HG03571 (cell line): ENCODE measurements at regions not wholly inside any gene's neighbourhood (a gene's known extent, or its start where the extent isn't known, plus 50 kb on each side); places are given as distances from the start of the nearest gene placed in this dataset.
"Not testable (repeated sequence)": the region's sequence is repeated elsewhere in the genome, so short reads cannot be mapped to it uniquely, and the experiment has no call there.

Experiments used
- ATAC-seq: cut with Tn5 transposase; IDR thresholded peaks from one replicate; pipeline ENCODE4 v1.9.1; 2021; ENCODE audit not compliant: unreplicated experiment

DNA sequence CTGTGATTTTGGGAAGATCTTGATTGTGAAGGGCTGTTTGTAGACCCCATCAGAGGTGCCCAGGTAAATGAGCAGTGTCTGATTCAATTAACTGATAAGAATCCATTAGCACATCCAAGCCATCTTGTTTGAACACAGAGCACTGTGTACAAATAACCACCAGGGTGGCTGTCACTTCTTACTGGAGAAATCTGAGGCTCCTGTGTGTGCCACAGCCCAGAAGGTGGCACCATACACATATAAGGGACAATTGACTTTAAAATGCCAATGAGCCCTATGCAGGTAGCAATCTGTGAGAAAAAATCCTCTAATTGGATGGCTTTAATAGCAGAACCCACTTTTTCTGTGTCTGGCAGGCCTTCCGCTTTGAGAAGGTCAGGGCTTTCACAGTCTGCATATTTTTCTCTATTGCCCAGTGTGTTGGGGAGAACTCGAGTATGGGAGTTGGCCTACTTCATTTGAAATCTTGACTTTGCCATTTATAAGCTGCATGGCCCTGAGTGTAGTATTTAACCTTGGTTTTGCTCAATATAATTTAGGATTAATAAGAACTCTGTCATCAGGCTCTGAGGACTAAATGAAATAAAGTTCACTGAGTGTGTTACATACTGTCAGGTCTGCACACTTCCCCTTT lies 517.4 kb downstream of the CCSER2 start:
- no peak for ATAC-seq

DNA sequence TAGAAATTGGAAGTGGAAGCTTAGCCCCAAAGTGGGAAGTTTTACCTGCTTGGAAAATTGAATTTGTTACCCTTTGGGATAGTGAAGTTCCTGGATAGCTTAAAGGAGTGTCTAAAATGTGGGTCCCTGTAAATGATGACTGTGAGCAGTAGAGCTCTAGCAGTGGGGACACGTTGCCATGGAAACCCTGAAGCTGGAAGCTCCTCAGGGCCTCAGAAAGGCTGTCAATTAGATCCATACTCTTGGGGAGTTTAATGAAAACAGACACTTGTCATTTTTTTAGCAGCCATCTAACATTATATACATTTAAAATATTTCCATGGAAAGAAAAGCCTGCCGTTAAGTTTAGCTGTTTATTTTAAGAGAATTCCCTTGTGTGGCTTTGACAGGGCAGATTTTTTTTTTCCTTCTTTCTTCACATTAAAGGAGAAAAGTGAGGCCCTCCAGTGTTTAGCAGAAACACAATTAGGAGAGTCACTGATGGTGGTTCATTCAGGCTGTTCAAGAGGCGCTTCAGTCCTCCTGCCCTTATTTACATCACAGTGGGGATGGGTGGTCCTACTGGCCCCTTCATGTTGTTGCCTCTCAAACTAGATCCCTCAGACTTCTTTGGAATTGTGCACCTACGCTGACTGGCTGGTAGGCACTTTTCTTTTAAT lies 518.4 kb downstream of the CCSER2 start:
- ATAC-seq, result no peak

DNA sequence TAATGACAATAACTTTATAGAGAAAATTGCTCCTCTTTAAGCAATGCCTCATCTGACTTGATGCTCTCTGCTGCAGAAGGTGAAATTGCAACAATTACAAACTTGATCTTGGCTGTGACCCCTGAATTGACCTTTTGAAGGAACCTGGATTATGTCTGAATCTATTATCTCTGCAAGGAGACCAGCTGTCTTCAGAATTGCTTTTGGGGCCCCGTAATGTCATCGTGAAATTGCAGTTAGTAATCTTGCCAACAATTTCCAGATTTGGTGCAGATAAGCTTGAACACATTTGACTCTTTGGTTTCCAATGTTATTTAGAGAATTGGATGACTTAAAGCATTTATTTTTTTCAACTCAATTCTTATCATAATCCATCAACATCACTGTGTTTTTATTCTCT lies 520.6 kb downstream of the CCSER2 start:
- ATAC-seq, result no peak

DNA sequence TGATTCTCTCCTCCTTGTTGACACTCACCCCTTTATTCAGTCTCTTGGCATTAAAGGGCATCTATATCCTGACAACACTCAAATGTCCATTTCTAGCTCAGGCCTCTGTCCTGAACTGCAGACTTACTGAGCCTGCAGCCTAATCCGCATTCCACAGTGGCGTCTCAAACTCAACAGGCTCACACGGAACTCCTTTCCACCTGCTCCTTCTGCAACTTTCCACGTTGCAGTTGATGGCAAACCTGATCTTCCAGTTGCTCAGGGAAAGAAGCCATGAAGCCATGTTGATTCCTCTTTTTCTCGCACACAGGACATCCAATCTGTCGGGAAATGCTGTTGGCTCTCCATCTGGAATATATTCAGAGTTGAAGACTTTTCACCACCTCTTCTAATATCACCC lies 522.4 kb downstream of the CCSER2 start:
- ATAC-seq, result no peak

DNA sequence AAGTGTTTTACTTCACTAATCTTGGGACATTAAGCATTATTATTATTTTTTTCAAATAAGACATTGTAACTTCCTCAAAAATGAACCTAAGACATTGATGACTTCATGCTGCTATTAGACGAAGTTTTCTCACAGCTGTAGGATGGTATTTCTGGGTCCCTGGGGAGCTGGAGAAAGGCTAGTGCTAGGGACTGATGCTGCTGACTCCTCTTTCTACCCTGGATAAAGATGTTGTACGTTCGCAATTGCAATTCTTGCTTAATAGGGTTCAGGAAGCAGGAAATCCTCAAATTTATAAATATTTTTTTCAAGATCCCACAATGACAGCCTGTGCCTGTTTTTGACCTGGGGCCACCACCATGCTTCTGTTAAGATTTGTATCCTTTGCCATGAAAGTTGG lies 526.0 kb downstream of the CCSER2 start:
- ATAC-seq, result no peak

DNA sequence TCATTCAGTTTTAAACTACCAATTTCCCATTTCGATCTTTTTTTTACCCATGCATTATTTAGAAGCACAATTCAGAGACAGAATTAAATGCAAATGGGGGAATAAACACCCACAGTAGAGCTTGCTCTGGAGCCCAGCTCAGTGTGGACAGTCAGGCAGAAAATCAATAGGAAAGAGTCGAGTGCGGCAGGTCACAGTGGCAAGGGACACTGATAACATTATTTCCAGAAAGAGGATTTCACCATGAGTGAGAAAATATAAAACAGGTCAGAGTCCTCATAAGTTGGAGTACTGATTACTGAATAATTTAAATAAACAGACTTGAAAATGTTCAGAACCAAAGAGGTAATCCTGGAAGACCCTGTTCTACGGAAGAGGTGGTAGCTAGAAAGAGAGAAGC lies 532.5 kb downstream of the CCSER2 start:
- no peak for ATAC-seq

DNA sequence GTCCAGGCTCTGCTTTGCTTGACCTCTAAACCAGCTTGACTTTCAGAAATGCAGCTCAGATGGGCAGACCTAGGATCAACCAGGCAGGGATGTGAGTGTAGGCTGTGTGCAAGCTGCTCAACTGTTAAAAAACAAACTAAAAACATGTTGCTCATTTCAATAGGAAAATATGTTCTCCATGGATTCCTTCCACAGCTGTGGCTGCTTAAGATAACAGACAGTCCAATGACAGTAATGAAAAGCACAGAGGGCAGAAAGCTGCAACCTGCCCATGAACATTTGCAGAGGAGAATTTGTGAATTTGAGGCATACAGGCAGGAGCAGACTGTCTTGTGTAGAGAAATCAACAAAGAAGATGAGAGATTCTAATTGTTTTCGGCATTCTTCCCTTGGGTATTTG lies 534.2 kb downstream of the CCSER2 start:
- ATAC-seq, result no peak

DNA sequence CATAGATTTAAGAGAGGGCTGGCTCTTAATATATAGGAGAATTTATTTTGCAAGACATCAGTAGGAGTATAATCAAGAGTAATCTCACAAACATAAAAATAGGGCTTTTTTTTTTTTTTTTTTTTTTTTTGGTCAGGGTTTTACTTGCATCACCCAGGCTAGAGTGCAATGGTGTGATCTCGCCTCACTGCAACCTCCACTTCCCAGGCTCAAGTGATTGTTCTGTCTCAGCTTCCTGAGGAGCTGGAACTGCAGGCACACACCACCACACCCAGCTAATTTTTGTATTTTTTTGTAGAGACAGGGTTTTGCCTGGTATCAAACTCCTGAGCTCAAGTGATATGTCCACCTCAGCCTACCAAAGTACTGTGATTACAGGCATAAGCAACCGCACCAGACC lies 535.3 kb downstream of the CCSER2 start:
- no peak for ATAC-seq

DNA sequence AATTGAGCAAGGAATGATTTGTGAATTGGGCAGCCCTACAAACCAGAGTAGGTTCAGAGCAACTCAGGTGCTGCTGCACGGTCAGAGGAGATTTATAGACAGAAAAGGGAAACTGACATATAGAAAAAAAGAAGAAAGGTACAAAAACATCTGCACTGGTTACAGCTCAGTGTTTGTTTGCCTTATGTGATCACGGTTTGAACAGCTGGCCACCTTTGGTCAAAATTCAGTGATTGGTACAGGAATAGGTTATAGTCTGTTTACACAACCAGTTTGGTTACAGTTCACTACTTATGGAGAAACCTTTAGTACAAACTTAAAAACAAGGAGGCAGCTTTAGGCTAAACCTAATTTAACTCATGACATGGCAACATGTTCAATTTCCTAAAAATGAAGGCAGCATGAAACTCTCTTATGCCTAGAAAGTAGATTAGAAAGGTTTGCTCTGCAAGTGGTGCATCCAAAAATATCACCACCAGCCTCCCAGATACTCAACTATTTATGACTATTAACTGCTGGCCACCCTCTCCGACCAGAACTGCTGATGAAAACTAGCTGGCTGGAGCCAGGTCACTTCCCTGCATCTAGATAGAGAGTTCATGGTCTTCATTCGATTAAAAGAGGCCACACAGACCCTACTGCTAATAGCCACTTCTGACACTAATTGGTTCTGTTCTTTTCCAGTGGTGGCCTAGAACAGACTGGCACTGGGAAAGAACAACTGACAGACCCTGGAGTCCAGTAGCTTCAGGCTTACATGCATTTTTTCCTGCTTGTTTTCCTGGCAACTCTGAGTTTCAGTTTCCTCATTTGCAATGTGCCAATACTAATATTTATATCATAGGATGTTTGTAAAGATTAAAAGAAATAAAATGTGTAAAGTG lies 548.0 kb downstream of the CCSER2 start:
- no peak for ATAC-seq

DNA sequence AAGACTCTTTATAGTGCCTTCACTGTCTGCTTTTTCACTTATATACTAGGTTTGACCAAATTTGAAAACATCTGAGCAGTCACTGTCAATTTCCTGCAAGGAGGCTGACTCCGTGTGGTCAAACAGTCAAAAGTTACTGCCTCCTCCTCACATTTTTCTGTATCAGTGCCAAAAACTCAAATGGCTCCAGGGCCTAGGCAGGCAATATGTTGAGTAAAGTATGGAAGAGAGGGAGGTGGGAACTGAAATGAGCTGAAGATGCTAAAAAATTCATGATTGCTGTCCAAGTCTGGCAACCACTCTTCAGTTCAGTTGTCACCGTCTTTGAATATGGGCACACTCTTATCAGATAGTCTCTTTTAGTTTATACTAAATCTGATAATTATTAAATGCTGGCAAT lies 551.6 kb downstream of the CCSER2 start:
- no peak for ATAC-seq

DNA sequence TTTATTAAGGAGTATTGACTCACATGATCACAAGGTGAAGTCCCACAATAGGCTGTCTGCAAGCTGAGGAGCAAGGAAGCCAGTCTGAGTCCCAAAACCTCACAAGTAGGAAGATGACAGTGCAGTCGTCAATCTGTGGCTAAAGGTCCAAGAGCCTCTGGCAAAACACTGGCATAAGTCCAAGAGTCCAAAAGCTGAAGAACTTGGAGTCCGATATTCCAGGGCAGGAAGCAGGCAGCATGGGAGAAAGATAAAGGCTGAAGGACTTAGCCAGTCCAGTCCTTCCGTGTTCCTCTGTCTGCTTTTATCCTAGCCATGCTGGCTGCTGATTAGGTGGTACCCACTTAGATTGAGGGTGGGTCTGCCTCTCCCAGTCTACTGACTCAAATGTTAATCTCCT lies 553.3 kb downstream of the CCSER2 start:
- not testable (repeated sequence) for ATAC-seq

DNA sequence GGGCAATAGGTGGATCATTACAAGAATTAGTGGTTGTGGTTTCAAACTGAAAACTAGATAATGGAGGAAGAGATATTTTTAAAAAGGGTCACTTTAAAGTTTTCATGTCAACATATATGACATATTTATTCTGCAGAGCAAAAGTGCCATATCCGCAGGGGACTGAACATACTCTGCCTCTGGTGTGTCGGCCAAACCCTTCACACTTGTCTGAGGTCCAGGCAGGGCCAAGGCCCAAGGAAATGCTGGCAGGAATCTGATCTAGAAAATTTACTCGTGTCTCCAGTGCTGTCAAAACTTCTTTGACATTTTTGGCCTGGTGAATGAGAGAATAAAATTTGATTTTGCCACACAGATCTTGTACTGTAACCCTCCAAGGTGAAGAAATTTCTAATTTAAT lies 562.3 kb downstream of the CCSER2 start:
- ATAC-seq, result no peak

DNA sequence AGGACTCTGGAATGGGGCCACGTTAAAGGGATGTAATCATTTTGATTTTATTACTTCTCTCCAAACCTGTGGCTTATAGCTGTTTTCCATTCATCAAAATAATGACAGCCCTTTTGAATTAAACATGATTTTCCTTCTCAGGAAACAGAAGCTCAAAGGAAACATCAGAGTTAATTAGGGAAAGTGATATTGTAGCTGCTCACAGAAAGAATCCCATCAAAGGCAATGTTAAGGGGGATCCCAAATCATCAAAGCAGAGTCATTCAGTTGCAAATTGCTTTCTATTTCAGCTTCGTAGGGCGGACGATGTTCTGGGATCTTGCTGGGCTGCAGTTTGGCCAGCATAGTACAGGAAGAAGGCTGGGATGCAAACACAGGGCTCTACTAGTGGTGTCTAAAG lies 563.2 kb downstream of the CCSER2 start:
- no peak for ATAC-seq

DNA sequence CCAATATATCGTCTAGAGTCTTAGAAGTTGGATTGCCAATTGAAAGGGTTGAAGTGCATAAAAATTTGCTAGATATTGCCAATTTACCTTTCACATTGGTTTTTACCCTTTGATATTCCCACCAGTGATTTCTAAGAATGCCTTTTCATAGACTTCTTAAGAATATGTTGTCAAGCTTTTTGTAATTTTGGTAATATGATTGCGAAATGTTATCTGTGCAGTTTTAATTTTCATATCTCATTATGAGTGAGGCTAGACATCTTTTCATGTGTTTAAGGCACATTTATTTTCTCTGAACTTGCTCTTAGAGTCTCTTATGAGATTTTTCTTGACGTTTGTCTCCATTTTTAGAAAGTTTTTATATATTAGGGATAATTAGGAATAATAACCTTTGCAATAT lies 567.2 kb downstream of the CCSER2 start:
- ATAC-seq, result no peak

DNA sequence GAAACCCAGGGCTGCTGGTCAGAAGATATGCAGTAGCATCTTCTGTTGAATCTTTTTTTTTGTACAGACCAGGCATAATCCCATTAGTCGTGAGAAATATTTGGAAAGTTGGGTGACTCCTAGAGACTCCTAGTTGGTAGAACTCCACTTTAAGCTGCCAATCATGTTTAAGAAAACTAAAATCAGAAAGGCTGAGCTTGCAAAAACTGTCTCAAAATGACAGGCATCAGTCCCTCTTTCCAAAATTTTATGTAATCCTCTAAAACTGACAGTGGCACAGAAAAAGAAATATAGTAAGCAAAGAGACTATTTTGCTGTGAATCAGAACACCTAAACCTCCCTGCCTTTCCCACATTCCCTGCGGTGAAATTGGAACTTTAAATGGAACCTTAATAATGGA lies 568.5 kb downstream of the CCSER2 start:
- ATAC-seq, result no peak

DNA sequence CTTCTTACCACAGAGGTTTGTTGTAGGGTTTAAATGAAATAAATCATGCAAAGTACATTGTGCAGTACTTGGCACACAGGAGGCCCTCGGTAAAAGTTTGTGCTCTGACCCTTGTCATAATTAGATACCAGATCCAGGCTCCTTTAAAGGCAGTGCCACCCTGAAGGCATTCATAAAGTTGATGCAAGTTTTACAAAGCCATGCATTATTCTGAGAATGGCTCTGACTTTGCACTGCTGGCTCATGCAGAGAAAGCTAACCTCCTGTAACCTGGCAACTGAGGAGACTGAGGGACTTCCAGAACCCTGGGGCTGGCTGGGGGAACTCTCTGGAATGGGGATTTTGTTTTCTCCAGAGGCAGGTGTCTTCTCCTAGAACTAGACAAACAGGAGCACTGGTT lies 570.9 kb downstream of the CCSER2 start:
- ATAC-seq, result no peak

DNA sequence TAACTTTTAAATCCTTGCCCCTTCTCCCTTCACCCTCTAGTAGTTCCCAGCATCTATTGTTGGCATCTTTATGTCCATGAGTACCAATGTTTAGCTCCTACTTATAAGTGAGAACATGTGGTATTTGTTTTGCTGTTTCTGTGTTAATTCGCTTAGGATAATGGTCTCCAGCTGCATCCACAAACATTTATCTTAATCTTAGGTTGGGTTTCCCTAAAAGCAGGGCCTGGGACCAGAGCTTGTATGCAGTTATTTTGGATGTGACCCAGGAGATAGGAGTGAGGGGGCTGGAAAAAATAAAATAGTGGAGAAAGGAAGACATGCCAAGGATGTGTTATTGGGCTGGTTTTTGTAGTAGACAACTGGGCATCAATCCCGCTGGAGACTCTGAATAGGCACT lies 571.8 kb downstream of the CCSER2 start:
- ATAC-seq, result no peak

DNA sequence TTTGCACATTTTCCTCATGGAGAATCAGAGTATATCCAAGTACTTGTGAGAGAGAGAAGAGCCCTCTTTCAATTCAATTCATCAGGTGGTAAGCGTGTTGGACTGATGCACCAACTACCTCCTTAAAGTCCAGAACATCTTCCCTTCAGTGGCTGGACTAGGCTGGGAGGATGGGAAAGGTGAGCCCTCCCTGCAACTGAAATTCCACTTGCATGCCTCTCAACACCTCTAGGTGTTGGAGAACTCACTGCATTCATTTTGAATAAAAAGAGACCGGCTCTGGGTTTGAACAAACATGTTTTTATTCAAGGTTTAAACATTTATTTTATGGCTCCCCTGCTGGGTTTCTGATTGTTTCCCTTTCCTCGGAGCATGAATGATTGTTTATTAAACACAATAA lies 573.5 kb downstream of the CCSER2 start:
- no peak for ATAC-seq

DNA sequence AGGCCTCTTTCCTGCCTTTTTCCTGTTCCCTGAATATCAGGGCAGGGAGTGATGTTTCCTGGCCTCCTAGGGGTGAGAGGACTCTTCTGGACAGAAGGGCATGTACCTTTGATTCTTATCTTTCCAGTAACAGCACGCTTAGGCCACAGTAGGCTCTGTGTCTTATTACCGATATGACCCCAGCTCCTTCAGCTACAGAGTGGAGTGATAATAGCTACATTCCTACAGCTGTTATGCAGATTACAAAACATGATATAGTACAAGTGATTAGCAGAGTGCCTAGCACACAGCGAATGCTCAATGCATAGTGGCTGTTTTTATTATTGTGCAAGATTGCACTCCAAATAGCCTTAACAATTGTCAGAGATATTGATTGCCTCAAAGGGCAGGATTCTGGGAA lies 574.2 kb downstream of the CCSER2 start:
- ATAC-seq, result no peak

DNA sequence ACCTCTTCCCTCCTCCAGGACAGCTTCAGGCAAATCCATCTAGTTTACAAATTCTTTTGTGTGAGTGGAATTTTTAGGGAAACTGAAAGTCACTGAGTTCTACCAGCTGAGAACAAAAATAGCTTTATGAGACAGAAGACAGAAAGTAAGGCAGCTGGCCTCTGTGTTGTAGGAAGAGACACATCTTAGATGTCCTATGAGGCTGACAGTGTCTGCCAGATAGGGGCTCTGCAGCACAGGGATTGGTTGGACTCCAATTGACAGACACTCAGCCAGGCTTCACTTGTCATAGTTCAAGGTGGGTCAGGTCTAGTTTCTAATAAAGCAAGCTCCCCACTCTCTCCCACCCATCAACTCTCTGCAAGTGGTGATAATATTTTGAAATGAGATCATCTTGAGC lies 574.9 kb downstream of the CCSER2 start:
- no peak for ATAC-seq

DNA sequence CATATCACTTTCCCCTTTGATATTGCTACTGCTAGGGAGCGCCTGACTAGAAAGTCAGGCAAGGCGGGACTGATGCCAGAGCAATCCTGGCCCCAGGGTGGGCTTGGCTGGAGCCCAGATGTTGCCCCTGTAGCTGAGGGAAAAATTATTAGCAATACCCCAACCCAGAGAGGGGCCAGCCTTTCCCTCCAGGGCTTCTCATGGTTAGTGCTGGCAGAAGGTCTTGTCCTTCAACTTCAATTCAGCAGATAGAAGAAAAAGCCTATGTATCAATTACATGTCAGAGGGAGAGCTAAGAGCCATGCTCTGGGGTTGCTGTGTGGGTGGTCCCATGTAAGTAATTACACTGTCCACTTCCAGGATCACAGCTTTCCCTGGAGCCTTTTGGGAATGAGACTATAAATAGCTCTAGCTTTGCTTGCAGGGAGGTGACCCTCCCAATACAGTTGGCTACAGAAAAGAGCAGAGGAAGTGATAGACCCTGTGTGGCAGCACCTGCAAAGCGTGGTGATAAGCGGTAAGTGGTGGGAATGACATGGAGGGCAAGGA lies 579.1 kb downstream of the CCSER2 start:
- ATAC-seq, result no peak

DNA sequence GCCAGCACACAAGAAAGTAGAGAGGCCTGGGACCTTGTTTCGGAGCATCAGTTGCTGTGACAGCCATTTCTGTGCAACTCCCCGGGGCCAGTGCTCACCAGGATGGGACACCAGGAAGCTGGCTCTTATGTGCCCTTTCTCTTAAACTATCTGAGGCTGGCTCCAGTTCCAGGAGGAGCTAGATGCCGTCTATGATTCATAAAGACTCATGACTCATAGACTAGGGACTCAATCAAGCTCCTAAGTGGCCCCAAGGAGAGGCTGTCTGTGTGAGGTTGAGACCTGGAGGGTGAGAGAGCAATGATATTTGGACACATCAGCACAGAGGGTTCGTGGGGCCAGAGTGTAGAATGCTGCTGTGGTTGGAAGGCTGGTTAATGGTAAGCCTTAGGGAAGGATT lies 580.1 kb downstream of the CCSER2 start:
- no peak for ATAC-seq
